HG03139 (cell line): ENCODE measurements at regions not wholly inside any gene's neighbourhood (a gene's known extent, or its start where the extent isn't known, plus 50 kb on each side); places are given as distances from the start of the nearest gene placed in this dataset.
"Not testable (repeated sequence)": the region's sequence is repeated elsewhere in the genome, so short reads cannot be mapped to it uniquely, and the experiment has no call there.

Experiments used
- ATAC-seq: cut with Tn5 transposase; IDR thresholded peaks from one replicate; pipeline ENCODE4 v1.9.1; 2021; ENCODE audit not compliant: unreplicated experiment

DNA sequence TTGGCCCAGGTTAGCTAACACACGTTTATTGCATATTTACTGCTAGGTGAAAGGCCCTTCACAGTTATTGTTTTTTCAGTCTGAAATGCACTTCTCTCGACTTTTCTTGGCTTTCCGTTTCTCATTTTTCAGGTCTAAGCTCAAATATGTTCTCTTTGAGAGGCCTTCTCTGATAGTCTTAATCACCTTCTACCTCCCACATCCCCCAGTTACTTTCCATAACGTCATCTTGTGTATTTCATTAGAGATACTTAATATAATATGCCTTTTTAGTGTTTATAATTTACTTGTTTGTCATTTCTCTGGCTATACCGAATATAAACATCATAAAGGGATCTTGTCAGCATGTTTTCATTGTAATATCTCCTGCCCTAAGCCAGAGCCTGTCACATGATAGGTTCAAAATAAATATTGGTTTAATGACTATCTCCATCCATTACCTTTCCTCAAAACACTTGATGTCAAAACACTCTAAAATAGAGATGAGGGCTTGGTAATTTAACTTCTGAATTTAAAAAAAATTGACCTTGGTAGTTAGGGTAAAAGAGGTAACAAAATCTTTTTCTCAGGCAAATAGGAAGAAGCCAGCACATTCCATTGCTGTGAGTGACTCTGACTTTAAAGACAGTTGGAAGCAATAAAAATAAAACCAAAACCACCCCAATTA lies 168.6 kb upstream of the RFC3 start:
- no peak for ATAC-seq

- no peak for ATAC-seq
These were observed 166.2 kb upstream of the RFC3 start for GRCh38 chr13:33651766-33652165.

DNA sequence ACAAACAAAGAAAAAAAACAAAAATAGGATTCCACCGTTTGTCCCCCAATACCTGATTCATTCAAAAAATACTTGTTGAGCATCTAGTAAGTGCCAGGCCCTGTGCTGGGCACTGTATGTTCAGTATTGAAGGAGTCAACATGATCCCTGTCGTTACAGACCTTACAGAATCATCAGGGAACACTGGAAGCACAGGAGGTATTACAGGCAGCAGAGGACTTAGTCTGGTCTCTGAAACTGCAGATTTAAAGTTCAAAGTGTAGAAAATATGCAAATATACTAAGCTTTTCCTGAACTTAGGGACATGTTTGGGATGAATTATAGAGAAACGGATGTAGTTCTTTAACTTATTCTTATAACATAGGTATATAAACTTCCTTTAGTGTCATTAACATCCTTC lies 160.7 kb upstream of the RFC3 start:
- no peak for ATAC-seq

- ATAC-seq = no peak
These were observed 158.5 kb upstream of the RFC3 start for GRCh38 chr13:33659466-33659865.

DNA sequence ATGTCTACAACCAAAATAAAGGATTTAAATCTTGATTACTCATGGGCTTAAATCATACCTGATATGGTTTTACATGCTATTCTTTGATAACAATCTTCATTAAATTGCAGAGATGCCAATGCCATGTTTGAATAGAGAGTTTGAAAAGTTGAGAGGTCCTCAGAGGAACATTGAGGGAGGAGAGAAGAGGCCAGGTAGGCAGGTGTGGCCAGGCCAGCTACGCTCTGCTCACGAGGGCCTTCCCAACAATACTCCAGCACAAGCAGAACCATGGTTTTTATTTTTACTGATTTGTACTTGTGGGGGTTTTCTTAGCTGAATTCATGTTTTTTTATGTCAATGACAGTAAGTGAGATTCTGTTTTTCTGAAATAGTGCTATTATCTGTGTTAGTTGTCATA lies 158.1 kb upstream of the RFC3 start:
- ATAC-seq = no peak

DNA sequence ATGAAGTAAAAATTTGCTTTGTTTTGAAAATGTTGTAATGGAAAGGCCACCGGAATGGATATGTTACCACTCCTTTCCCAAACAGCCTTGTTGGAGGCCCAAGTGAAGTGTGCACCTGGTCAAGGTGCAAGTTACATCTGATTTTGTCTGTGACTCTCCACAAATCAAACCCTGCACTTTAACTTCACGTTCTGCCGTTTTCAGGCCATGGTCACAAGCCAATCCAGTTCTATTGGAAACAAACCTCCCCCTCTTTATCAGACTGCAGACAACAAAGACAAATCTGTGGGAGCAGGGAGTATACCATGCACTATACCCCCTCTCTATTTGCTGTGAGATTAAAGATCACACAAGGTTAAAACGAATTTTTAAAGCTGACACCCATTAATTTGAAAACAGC lies 155.6 kb upstream of the RFC3 start:
- no peak for ATAC-seq

GRCh38 chr13:33665626-33666175 lies 152.2 kb upstream of the RFC3 start:
- ATAC-seq = no peak

- no peak for ATAC-seq
These were observed 146.4 kb upstream of the RFC3 start for GRCh38 chr13:33671560-33671959.

- not testable (repeated sequence) for ATAC-seq
These were observed 145.9 kb upstream of the RFC3 start for GRCh38 chr13:33672022-33672421.

- ATAC-seq = no peak
These were observed 141.6 kb upstream of the RFC3 start for GRCh38 chr13:33676045-33676989.

- ATAC-seq = no peak
These were observed 140.7 kb upstream of the RFC3 start for GRCh38 chr13:33677215-33677614.

- no peak for ATAC-seq
These were observed 139.9 kb upstream of the RFC3 start for GRCh38 chr13:33678084-33678483.

DNA sequence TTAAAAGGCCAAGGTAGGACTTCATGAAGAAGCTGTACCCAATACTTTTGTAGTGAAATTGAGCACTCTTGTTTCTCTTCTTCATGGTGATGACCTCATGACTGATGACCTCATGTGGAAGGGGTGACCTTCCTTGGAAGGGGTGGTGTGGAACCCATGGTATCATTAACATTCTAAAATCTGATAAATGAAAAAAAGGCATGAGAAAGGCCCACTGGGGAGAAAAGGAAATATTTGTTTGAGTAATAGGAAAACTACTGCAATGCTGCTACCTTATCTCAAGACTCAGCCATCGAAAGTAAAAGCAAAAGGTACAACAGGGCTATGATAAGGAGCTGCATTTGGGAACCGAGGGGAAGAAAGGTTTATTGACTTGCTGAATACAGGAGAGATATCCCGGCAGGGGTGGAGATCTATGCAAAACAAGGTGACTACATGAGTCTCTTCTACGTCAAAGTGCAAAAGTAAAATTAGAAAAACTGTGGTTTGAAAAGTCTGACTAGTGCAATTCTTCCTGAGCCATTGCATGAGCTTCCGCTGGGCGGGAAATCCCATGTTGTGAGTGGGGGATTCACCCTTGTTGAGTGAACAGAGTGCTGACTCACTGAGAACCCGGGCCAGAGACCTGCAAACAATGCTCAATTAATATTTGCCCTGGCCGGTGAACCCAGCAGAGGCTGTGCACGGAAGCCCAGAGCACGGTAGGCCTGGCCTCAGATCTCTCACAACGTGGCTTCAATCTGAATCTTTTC lies 138.9 kb upstream of the RFC3 start:
- ATAC-seq = peak; percentile 90

DNA sequence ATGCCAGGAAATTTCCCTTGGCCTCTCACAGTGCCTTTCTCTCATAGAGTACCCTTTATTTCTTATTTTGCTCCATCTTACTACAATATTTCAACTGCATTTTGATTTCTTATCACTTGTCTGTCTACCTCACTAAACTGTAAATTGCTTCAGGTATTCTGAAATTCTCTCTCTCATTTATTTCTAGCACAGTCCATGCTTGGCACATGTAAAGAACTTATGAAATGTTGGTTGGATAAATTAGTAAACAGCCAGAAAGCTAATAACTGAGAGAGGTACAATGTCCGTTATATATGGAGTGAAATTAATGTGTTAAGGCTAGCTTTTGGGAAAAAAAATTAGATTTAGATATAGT lies 138.3 kb upstream of the RFC3 start:
- no peak for ATAC-seq

GRCh38 chr13:33682020-33682564 lies 135.9 kb upstream of the RFC3 start:
- no peak for ATAC-seq

- ATAC-seq = not testable (repeated sequence)
These were observed 135.3 kb upstream of the RFC3 start for GRCh38 chr13:33682646-33683045.

DNA sequence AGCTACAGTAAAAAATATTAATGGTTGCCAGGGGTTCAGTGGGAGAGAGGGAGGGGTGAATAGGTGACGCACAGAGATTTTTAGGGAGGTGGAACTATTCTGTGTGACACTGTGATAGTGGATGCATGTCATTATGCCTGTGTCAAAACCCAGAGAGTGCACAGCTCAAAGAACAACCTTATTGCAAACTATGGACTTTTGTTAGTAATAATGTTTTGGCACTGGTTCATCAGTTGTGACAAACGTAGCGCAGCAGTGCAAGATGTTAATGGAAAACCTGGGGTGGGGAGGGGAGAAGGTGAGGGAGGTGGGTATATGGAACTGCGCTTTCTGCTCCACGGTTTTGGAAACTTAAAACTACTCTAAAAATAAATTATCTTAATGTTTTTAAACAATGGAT lies 134.6 kb upstream of the RFC3 start:
- no peak for ATAC-seq

DNA sequence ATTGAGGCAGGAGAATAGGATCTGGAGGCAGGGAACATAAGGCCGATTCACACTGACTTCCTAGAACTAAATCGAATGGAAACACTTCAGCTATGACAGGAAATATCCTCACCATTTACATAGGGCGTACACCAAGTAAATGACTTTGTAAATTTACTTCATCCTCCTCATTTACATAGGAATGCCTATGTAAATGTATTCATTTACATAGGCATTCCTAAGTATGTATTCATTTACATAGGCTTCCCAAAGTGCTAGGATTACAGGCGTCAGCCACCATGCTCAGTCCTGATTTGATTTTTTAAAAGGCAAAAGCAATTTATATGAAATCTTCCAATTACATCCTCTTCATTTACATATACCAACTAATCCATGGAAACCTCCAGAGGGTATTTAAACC lies 133.1 kb upstream of the RFC3 start:
- no peak for ATAC-seq

GRCh38 chr13:33686772-33687480 lies 131.0 kb upstream of the RFC3 start:
- no peak for ATAC-seq

GRCh38 chr13:33690354-33690753 lies 127.6 kb upstream of the RFC3 start:
- no peak for ATAC-seq

- ATAC-seq = no peak
These were observed 126.0 kb upstream of the RFC3 start for GRCh38 chr13:33691980-33692379.
